Naive thymus-derived CD4-positive, alpha-beta T cell (primary cell): ENCODE measurements at regions not wholly inside any gene's neighbourhood (a gene's known extent, or its start where the extent isn't known, plus 50 kb on each side); places are given as distances from the start of the nearest gene placed in this dataset.

ENCODE experiments used
- ATAC-seq: fragments of 150-1000 bp; cut with Tn5 transposase; 2 replicates; pipeline ENCODE4 v1.10.0; 2021; ENCODE audit warnings: mild to moderate bottlenecking, moderate library complexity
- CTCF ChIA-PET: fragments of 350-600 bp; sonication (Branson Sonifier 250); formaldehyde crosslinking; loops from one replicate; lab custom pipeline; 2021; ENCODE audit warnings: antibody characterized with exemption; lab: Charles Lee
- POLR2A ChIA-PET: fragments of 350-600 bp; sonication (Branson Sonifier 250); formaldehyde crosslinking; loops from one replicate; lab custom pipeline; 2021; ENCODE audit warnings: antibody characterized with exemption, inconsistent platforms; lab: Charles Lee
- DNase-seq, 9 donors: peaks; one replicate each; pipeline versions ENCODE4 v3.0.0 to v3.0.0-alpha.2; 2020 to 2022; ENCODE audit warnings: mixed read lengths in 1 of 9
- H3K27ac ChIP-seq: one replicate; pipeline ENCODE4 v1.7.0; 2013; ENCODE audit warnings: mild to moderate bottlenecking, low read depth, low read length, moderate library complexity
- H3K27me3 ChIP-seq, 2 donors: one replicate each; pipeline ENCODE4 v1.7.0; 2013; ENCODE audit warnings: low read length in 2 of 2, mild to moderate bottlenecking in 2 of 2, moderate library complexity in 2 of 2; ENCODE audit not compliant: control insufficient read depth in 2 of 2, insufficient read depth in 2 of 2
- H3K36me3 ChIP-seq, 3 experiments: 1 replicate in 2 of 3; 2 replicates in 1 of 3; pipeline ENCODE4 v1.7.0; 2013; ENCODE audit warnings: low read length in 3 of 3, mild to moderate bottlenecking in 3 of 3, moderate library complexity in 1 of 3; ENCODE audit not compliant: insufficient read depth in 3 of 3, control insufficient read depth in 2 of 3
- H3K4me1 ChIP-seq, 2 donors: one replicate each; pipeline ENCODE4 v1.7.0; 2013; ENCODE audit warnings: low read length in 2 of 2, mild to moderate bottlenecking in 2 of 2, moderate library complexity in 1 of 2; ENCODE audit not compliant: control insufficient read depth in 2 of 2, insufficient read depth in 2 of 2
- H3K4me3 ChIP-seq: 2 replicates; pipeline ENCODE4 v1.7.0; 2013; ENCODE audit warnings: mild to moderate bottlenecking, low read length
- H3K9me3 ChIP-seq, 3 experiments: 1 replicate in 2 of 3; 2 replicates in 1 of 3; pipeline ENCODE4 v1.7.0; 2013; ENCODE audit warnings: low read length in 3 of 3; ENCODE audit not compliant: control insufficient read depth in 2 of 3
- H3K27ac Mint-ChIP-seq, 9 donors: one replicate each; pipeline ENCODE4 v1.8.0; 2020 to 2022; ENCODE audit warnings: mixed read lengths in 9 of 9, mild to moderate bottlenecking in 8 of 9, moderate library complexity in 5 of 9, inconsistent platforms in 2 of 9
- H3K27me3 Mint-ChIP-seq, 5 donors: one replicate each; pipeline ENCODE4 v1.8.0; 2021 to 2022; ENCODE audit warnings: mixed read lengths in 5 of 5, mild to moderate bottlenecking in 1 of 5
- H3K36me3 Mint-ChIP-seq, 5 donors: one replicate each; pipeline ENCODE4 v1.8.0; 2020 to 2022; ENCODE audit warnings: mixed read lengths in 5 of 5, mild to moderate bottlenecking in 3 of 5, inconsistent platforms in 1 of 5
- H3K4me1 Mint-ChIP-seq, 7 donors: one replicate each; pipeline ENCODE4 v1.8.0; 2020 to 2022; ENCODE audit warnings: mixed read lengths in 7 of 7, mild to moderate bottlenecking in 3 of 7, inconsistent platforms in 1 of 7
- H3K4me3 Mint-ChIP-seq, 10 donors: one replicate each; pipeline ENCODE4 v1.8.0; 2020 to 2022; ENCODE audit warnings: mild to moderate bottlenecking in 10 of 10, mixed read lengths in 10 of 10, moderate library complexity in 6 of 10, inconsistent platforms in 2 of 10
- H3K9me3 Mint-ChIP-seq, 11 donors: one replicate each; pipeline ENCODE4 v1.8.0; 2020 to 2022; ENCODE audit warnings: mixed read lengths in 11 of 11, mild to moderate bottlenecking in 4 of 11, inconsistent platforms in 1 of 11, moderate library complexity in 1 of 11
- intact Hi-C, 2 donors: fragments of 100-400 bp; cut with micrococcal nuclease; formaldehyde crosslinking; loops; one replicate each; pipeline ENCODE4 v1.15.1; 2023

- Mint-ChIP-seq H3K4me1 (peaks cover 0 to 2% (median 0%) of the 10 kb centered on the region in 7 donors), H3K27me3 (peaks cover 4 to 33% (median 26%) of the 10 kb centered on the region in 5 donors), H3K27ac (no peak overlapping the region), H3K36me3 (no peaks in the 10 kb centered on the region), H3K9me3 (peaks cover 0 to 18% (median 3%) of the 10 kb centered on the region in 11 donors), H3K4me3 (no peak overlapping the region)
- H3K4me1 ChIP-seq, result no peaks in the 10 kb centered on the region
- peaks cover 0 to 5% (median 0%) of the 10 kb centered on the region in 3 experiments for H3K9me3 ChIP-seq
- no peaks in the 10 kb centered on the region for H3K36me3 ChIP-seq
- POLR2A ChIA-PET, result no interaction called here
- DNase-seq (no peak), ATAC-seq (no peak)
- intact Hi-C loops, result no loop called here
- CTCF ChIA-PET, result no interaction called here
- no peak overlapping the region for H3K27ac ChIP-seq
- H3K27me3 ChIP-seq, result no peaks in the 10 kb centered on the region
- H3K4me3 ChIP-seq, result no peak overlapping the region
Measured at GRCh38 chr15:80323285-80323684, 71.3 kb upstream of the CTXND1 start.

GRCh38 chr15:80324545-80325080 is 72.6 kb upstream of the CTXND1 start:
- no peaks in the 10 kb centered on the region for H3K4me1 ChIP-seq
- no peaks in the 10 kb centered on the region for H3K36me3 Mint-ChIP-seq
- no peak overlapping the region for H3K4me3 ChIP-seq
- POLR2A ChIA-PET, result no interaction called here
- H3K9me3 ChIP-seq, result peaks cover 0 to 5% (median 0%) of the 10 kb centered on the region in 3 experiments
- ATAC-seq (no peak), DNase-seq (no peak)
- no peaks in the 10 kb centered on the region for H3K36me3 ChIP-seq
- no peaks in the 10 kb centered on the region for H3K27me3 ChIP-seq
- no peak overlapping the region for H3K4me3 Mint-ChIP-seq
- H3K9me3 Mint-ChIP-seq, result peaks cover 0 to 25% (median 3%) of the 10 kb centered on the region in 11 donors
- H3K27ac ChIP-seq, result no peak overlapping the region
- peaks cover 7 to 41% (median 29%) of the 10 kb centered on the region in 5 donors for H3K27me3 Mint-ChIP-seq
- CTCF ChIA-PET, result no interaction called here
- peaks cover 0 to 2% (median 0%) of the 10 kb centered on the region in 7 donors for H3K4me1 Mint-ChIP-seq
- no peak overlapping the region for H3K27ac Mint-ChIP-seq
- intact Hi-C loops, result no loop called here

DNA sequence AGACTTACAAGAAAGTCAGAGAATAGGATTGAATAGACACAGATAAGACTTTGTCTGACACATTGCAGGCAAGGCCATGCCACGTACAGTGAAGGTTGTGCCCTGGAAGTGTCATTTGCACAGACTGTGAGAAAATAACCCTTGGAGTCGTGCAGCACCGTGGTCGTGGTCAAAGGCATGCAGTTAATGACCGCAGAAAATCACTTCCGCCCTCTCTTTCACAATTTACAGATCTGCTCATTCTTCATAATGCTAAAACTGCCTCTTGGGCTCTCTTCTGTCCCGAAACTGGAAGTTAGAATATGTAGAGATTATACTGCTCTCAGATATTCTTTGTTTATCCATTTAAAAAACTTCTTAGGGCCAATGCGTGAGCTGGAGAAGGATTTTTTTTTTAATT is 73.2 kb upstream of the CTXND1 start:
- no peak for DNase-seq
- H3K4me1 Mint-ChIP-seq, result peaks cover 0 to 2% (median 0%) of the 10 kb centered on the region in 7 donors
- no peaks in the 10 kb centered on the region for H3K36me3 ChIP-seq
- POLR2A ChIA-PET, result no interaction called here
- no peak overlapping the region for H3K4me3 Mint-ChIP-seq
- H3K27ac Mint-ChIP-seq, result no peak overlapping the region
- intact Hi-C loops, result no loop called here
- no peaks in the 10 kb centered on the region for H3K4me1 ChIP-seq
- peaks cover 0 to 27% (median 3%) of the 10 kb centered on the region in 11 donors for H3K9me3 Mint-ChIP-seq
- no peak for ATAC-seq
- CTCF ChIA-PET, result no interaction called here
- H3K27ac ChIP-seq, result no peak overlapping the region
- H3K36me3 Mint-ChIP-seq, result no peaks in the 10 kb centered on the region
- H3K27me3 Mint-ChIP-seq, result peaks cover 7 to 41% (median 26%) of the 10 kb centered on the region in 5 donors
- H3K27me3 ChIP-seq, result no peaks in the 10 kb centered on the region
- H3K4me3 ChIP-seq, result no peak overlapping the region
- H3K9me3 ChIP-seq, result peaks cover 0 to 5% (median 0%) of the 10 kb centered on the region in 3 experiments

DNA sequence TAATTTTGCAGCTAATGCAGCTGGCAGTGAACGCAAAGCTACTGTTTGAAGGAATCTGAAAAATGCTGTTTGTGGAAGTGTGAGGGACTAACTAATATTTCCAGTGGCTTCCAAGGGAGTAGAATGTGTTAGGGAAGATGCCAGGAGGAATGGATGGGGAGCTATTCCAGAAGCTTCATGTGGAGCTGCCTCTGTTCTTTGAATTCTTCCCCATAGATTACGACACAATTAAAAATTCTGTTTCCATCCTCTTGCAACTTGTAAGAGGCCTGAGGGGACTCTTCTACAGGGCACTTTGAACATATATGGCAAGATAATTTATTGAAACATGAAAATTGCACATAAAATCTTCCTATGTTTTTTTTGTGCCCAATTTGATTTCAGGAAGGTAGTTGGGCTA is 74.3 kb upstream of the CTXND1 start:
- Histone ChIP-seq H3K27ac (no peak overlapping the region), H3K27me3 (no peaks in the 10 kb centered on the region), H3K9me3 (peaks cover 0 to 5% (median 0%) of the 10 kb centered on the region in 3 experiments), H3K4me3 (no peak overlapping the region), H3K36me3 (no peaks in the 10 kb centered on the region), H3K4me1 (no peaks in the 10 kb centered on the region)
- CTCF ChIA-PET, result no interaction called here
- intact Hi-C loops, result no loop called here
- H3K4me3 Mint-ChIP-seq, result no peak overlapping the region
- DNase-seq, result no peak
- no peak overlapping the region for H3K27ac Mint-ChIP-seq
- H3K4me1 Mint-ChIP-seq, result peaks cover 0 to 2% (median 0%) of the 10 kb centered on the region in 7 donors
- ATAC-seq, result no peak
- POLR2A ChIA-PET, result no interaction called here
- H3K36me3 Mint-ChIP-seq, result no peaks in the 10 kb centered on the region
- H3K9me3 Mint-ChIP-seq, result peaks cover 0 to 29% (median 4%) of the 10 kb centered on the region in 11 donors
- peaks cover 3 to 35% (median 24%) of the 10 kb centered on the region in 5 donors for H3K27me3 Mint-ChIP-seq

GRCh38 chr15:80328496-80328895 is 75.7 kb upstream of the ARNT2 start:
- Mint-ChIP-seq H3K4me3 (no peak overlapping the region), H3K27me3 (peaks cover 3 to 26% (median 17%) of the 10 kb centered on the region in 5 donors), H3K27ac (no peak overlapping the region), H3K9me3 (peaks cover 0 to 29% (median 3%) of the 10 kb centered on the region in 11 donors), H3K4me1 (peaks cover 0 to 2% (median 0%) of the 10 kb centered on the region in 7 donors), H3K36me3 (no peaks in the 10 kb centered on the region)
- peaks cover 0 to 5% (median 0%) of the 10 kb centered on the region in 3 experiments for H3K9me3 ChIP-seq
- POLR2A ChIA-PET, result no interaction called here
- H3K4me3 ChIP-seq, result no peak overlapping the region
- no peaks in the 10 kb centered on the region for H3K27me3 ChIP-seq
- no peaks in the 10 kb centered on the region for H3K36me3 ChIP-seq
- no peak for DNase-seq
- no peak for ATAC-seq
- H3K4me1 ChIP-seq, result no peaks in the 10 kb centered on the region
- no peak overlapping the region for H3K27ac ChIP-seq
- CTCF ChIA-PET, result no interaction called here
- intact Hi-C loops, result no loop called here

GRCh38 chr15:80331886-80332406 is 72.2 kb upstream of the ARNT2 start:
- Histone ChIP-seq H3K4me3 (no peak overlapping the region), H3K4me1 (no peaks in the 10 kb centered on the region), H3K27me3 (no peaks in the 10 kb centered on the region), H3K9me3 (peaks cover 0 to 5% (median 0%) of the 10 kb centered on the region in 3 experiments), H3K27ac (no peak overlapping the region), H3K36me3 (no peaks in the 10 kb centered on the region)
- H3K27me3 Mint-ChIP-seq, result peaks cover 12 to 28% (median 22%) of the 10 kb centered on the region in 5 donors
- H3K4me1 Mint-ChIP-seq, result no peaks in the 10 kb centered on the region
- no peaks in the 10 kb centered on the region for H3K36me3 Mint-ChIP-seq
- CTCF ChIA-PET, result no interaction called here
- POLR2A ChIA-PET, result no interaction called here
- no peak for ATAC-seq
- intact Hi-C loops, result no loop called here
- H3K4me3 Mint-ChIP-seq, result no peak overlapping the region
- DNase-seq, result no peak
- H3K27ac Mint-ChIP-seq, result no peak overlapping the region
- H3K9me3 Mint-ChIP-seq, result peaks cover 0 to 22% (median 2%) of the 10 kb centered on the region in 11 donors

DNA sequence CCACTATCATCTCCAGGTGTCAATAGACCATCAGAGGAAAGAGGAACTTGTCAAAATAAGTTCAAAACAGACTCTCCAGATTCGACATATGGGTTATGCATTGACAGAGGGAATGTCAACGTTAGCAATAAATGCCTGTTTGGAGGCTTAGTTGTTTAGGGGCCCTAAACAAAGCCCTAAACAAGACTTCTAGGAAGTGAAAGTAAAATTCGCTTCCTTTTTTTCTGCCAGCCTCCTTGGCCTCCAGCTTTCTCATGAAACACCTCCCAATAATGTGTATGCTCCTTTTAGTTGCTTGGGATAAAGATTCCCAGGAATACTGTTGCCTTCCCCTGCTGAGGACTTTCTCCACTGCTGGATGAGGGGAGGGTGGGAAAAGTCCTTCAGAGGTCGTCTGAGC is 70.9 kb upstream of the ARNT2 start:
- CTCF ChIA-PET, result no interaction called here
- H3K27ac ChIP-seq, result no peak overlapping the region

More for the DNA sequence above, 70.9 kb upstream of the ARNT2 start:
- no peaks in the 10 kb centered on the region for H3K9me3 ChIP-seq
- POLR2A ChIA-PET, result no interaction called here
- H3K4me3 Mint-ChIP-seq, result no peak overlapping the region
- no peaks in the 10 kb centered on the region for H3K36me3 Mint-ChIP-seq
- H3K9me3 Mint-ChIP-seq, result peaks cover 0 to 12% (median 0%) of the 10 kb centered on the region in 11 donors
- H3K27ac Mint-ChIP-seq, result no peak overlapping the region
- H3K27me3 Mint-ChIP-seq, result peaks cover 13 to 30% (median 21%) of the 10 kb centered on the region in 5 donors
- no peak overlapping the region for H3K4me3 ChIP-seq
- no peaks in the 10 kb centered on the region for H3K27me3 ChIP-seq
- DNase-seq, result no peak
- no peaks in the 10 kb centered on the region for H3K4me1 ChIP-seq
- no peaks in the 10 kb centered on the region for H3K36me3 ChIP-seq
- H3K4me1 Mint-ChIP-seq, result no peaks in the 10 kb centered on the region
- no peak for ATAC-seq
- intact Hi-C loops, result no loop called here
